Endometrial microvascular endothelial cells (primary cell): ENCODE measurements at regions not wholly inside any gene's neighbourhood (a gene's known extent, or its start where the extent isn't known, plus 50 kb on each side); places are given as distances from the start of the nearest gene placed in this dataset.

Experiments used
- in situ Hi-C: cut with HindIII; loops from 2 replicates; pipeline ENCODE4 v1.10.0; 2017; ENCODE audit warnings: low sequenced_read_pairs, low pct_unique_long_range_greater_than_20kb; ENCODE audit errors: inconsistent ontology term

GRCh38 chr10:4485636-4486035, 340.4 kb upstream of the AKR1E2 start:
- in situ Hi-C loops: no loop called here

DNA sequence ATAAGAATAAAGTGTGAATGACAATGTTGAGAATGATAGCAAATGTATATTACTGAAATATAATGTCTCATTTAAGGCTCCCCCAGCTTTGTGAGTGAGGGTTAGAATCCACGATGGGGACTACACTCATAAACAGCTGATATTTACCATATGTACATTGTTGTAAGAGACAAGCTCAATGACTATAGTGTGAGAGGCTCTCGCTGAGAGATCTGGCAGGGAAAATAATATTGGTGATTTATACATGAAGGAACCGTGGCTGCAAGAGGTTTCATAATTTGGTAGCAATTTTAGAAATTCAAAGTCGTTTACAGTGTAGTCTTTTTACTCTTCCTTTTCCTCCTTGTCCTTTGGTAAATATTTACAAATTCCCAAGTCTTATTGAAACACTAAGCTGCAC, 342.2 kb upstream of the AKR1E2 start:
- in situ Hi-C loops: no loop called here

GRCh38 chr10:4482659-4483058, 343.3 kb upstream of the AKR1E2 start:
- in situ Hi-C loops: no loop called here

DNA sequence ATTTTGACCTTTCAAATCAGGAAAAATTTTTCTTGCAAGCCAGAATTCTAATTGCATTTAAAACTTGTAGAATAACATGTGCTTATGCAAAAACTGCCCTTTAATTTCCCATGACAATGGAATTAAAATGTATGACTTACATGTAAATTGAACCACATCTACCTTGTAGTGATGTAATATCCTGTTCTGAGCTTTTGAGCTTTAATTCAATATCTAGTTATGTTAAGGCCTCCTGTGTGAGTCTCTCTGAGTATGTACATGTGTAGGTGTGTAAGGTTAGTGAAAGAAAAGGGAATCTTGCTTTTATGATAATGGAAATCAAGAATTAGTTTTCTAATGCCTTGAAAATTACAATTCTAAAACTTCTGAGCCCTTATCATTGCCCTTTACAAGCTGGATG, 344.8 kb upstream of the AKR1E2 start:
- in situ Hi-C loops: no loop called here

DNA sequence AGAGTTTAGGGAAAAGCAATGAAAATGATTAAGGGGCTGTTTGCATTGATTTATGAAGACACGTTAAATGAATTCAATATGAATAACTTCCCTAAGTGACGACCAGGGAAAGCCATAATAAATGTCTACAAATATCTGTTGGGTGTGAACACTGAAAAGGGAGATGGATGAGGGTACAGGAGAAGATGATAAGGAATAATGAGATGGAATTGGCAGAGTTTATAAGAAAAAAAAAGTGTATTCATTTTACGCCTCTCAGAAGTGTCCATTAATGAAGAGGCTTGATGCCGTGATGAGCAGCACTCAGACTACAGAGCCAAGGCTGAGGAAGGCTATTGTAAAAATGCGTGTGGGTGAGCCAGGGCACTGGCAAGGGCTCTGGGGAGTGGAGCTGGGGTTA, 346.7 kb upstream of the AKR1E2 start:
- in situ Hi-C loops: no loop called here

DNA sequence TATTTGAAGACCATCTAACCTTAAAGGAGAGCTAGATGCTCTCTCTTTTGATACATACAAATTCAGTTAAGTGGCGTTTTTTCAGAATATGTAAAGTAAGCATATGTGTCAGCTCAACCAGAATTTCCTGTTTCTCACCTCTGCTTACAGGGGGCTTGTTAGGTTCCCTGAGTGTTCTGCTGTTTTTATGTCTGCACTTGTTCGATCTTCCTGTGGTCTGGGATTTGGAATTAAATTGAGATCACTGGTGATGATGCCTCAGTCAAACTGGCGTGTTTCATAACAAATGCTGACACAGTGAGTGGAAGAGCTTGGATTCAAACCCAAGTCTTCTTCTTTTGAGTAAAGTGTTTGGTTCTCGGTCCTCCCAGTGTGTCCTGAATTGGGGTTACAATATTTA, 348.3 kb upstream of the AKR1E2 start:
- in situ Hi-C loops: no loop called here

DNA sequence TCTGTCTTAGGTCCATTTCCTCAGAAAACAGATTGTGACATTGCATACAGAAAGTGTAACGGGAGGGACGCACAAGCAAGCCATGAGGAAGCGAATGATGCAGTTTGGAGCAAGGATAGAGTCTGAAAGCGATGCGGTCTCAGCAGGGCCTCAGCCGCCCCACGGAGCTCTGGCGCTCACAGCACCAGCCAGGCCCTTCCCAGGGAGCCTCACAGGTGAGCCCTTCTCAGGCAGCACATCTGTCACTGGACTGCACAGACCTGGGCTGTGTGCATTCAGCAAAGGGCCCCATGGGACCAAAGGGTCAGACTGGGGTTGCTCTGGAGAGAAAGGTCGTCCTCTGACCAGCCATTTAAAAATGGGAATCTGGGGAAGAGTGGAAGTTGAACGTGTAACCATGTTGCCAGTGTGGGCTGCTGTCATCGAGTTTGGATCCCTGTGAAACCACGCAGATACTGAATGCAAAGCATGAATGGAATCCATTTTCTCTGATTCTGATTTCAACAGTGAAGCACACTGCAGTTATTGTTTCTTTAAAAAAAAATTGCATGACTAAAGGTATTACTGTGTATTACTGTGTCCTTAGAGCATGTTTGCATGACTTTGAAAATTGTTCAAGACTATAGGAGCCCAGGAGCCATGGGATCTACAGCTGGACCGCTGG, 350.0 kb upstream of the AKR1E2 start:
- in situ Hi-C loops: no loop called here

- in situ Hi-C loops: no loop called here
Measured at GRCh38 chr10:4474829-4475228, 351.2 kb upstream of the AKR1E2 start.

DNA sequence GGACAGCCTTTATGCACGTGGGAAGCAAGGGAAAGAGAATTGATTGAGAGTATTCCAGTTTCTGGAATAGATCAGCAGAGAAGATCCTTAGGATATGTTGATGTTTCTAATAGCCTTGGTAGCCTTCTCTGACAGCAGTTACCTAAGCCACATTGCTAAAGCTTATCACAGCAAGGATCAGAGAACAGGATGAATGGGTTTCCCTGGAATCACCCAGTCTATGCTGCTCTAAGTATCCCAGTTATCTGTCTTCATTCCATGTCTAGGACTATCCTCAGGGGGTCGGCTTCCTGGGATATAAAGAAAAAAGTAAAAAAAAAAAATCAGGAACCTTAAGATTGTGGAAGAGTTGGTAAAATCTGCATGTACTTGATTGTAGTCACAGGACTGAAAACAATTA, 352.0 kb upstream of the AKR1E2 start:
- in situ Hi-C loops: no loop called here

GRCh38 chr10:4472190-4472904, 353.7 kb upstream of the AKR1E2 start:
- in situ Hi-C loops: no loop called here

DNA sequence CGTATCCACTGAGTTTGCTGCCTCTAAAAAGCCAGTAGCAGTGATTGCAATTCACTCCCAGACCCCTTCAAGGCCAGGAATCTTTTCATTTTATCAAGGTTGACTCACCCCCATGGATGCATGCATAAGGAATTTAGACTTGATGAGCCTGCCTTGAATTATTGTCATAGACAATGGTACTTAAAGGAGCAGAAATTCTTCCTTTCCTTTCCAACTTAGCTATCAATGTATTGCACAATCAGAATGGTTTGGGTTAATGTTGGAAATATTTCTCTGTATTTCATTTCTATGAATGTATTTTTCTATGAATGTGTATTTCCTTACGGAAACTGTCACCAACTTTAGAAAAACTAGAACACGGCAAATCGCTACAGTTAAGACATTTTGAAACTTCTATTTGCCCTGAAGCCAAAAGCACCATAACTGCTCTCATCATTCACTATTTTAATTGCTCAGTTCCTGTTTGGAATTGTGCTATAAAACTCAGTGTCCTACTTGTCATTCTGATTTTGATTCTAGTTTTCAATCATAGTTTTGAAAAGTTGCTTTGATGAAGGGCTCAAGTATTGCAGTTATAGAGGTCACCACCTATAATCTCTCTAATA, 355.7 kb upstream of the AKR1E2 start:
- in situ Hi-C loops: no loop called here

- in situ Hi-C loops: no loop called here
Measured at GRCh38 chr10:4467481-4467880, 358.5 kb upstream of the AKR1E2 start.

DNA sequence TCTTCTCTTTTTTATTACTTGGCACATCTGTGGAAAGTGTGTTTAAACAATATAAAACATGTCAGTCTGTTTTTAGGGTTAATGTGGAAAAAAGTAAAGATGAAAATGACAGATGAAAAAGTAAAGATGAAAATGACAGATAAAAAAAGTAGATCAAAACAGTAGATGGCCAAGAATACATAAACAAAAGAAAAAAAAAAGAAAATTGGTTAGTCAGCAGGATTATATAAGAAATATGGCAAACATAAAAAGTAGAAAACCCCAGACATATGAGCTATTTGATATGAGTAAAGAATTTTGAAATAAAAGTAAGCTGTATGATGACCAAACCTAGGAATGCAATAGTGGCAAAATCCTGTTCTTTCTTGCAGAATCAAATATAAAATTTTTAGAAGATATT, 365.7 kb upstream of the AKR1E2 start:
- in situ Hi-C loops: no loop called here

DNA sequence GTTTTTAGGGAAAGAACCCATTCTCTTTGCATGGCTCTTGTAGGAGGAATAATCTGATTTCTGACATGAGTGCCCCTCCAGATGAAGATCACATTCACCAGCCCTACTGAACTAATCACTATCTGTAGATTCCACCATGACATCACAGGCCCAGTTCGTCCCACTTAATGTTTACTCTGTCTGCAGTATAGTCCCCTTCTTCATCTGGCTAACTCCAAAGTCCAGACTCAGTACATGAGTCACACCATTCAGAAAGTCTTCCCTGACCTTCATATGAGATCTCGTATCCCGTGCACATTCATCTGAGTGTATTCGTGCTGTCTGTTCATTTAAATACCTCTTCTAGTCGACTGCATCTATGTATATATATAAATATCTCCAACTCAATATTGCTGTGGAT, 366.5 kb upstream of the AKR1E2 start:
- in situ Hi-C loops: no loop called here

DNA sequence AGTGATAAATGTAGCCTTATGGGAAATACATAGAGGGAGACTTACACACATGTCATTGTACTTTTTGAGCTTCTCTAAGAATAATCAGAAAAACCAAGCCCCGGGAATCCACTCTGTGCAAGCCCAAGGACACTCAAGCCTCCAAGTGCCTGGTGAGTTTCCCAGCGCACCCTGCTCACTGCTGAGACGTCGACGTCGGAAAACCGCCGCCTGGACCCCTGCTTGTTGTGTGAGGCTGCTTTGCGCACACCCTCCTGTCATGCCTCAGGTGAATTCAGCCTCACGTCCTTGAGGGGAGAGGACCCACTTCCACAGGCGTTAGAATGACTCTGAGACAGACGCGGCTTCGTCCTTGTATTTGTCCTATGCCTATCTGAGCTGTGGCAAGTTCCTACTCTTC, 368.4 kb upstream of the AKR1E2 start:
- in situ Hi-C loops: no loop called here

DNA sequence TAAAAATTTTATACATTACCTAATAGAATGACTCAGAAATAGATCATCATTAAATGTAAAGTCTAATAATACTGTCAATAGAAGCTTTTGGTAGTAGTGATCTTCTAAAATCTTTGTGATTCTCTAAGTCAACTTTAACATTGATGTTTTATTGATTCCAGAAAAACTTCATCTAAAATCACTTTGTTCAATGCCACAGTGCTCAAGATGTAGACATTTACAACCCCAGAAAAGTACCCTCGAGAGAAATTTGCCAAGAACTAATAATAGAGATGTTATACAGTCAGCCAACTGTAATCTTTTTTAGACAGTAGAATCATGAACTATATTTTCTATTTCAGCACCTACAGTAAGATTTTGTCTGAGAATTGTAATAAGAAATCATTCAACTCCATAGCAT, 369.2 kb upstream of the AKR1E2 start:
- in situ Hi-C loops: no loop called here

- in situ Hi-C loops: no loop called here
Measured at GRCh38 chr10:4456279-4456678, 369.7 kb upstream of the AKR1E2 start.

- in situ Hi-C loops: no loop called here
Measured at GRCh38 chr10:4453950-4454349, 372.1 kb upstream of the AKR1E2 start.

GRCh38 chr10:4453276-4453675, 372.7 kb upstream of the AKR1E2 start:
- in situ Hi-C loops: no loop called here
